Loucy (cell line): ENCODE measurements at regions not wholly inside any gene's neighbourhood (a gene's known extent, or its start where the extent isn't known, plus 50 kb on each side); places are given as distances from the start of the nearest gene placed in this dataset.

Source experiments
- CTCF ChIP-seq: fragments of 200-600 bp; sonication (generic); conservative IDR thresholded peaks from 2 replicates; pipeline ENCODE4 v1.5.1; 2014; ENCODE audit warnings: mild to moderate bottlenecking, antibody characterized with exemption, low read length
- EZH2phosphoT487 ChIP-seq: fragments of 200-600 bp; IDR thresholded peaks from 2 replicates; pipeline ENCODE4 v1.6.1; 2018; ENCODE audit warnings: antibody characterized with exemption, mild to moderate bottlenecking, moderate library complexity, borderline replicate concordance

GRCh38 chr12:127231371-127231770 is 1035.6 kb upstream of the TMEM132C start:
- TF ChIP-seq CTCF: no peak
- TF ChIP-seq EZH2phosphoT487: no peak
